ENCODE measurements at regions not wholly inside any gene's neighbourhood (a gene's known extent, or its start where the extent isn't known, plus 50 kb on each side); places are given as distances from the start of the nearest gene placed in this dataset.
"Not testable (repeated sequence)": the region's sequence is repeated elsewhere in the genome, so short reads cannot be mapped to it uniquely, and the experiment has no call there.

- H3K36me3 Mint-ChIP-seq (ENCODE audit: low read depth), result no peaks in the 10 kb centered on the region
- H3K27ac Mint-ChIP-seq, result no peak overlapping the region
- H3K4me3 Mint-ChIP-seq, result no peak overlapping the region
- peaks cover 11% of the 10 kb centered on the region for H3K4me1 Mint-ChIP-seq
- no peak for TF ChIP-seq CTCF (IDR thresholded peaks at IDR 0.05; ENCODE audit: unreplicated experiment in 3 of 3)
- H3K27me3 Mint-ChIP-seq (ENCODE audit: low read depth), result peaks cover 3% of the 10 kb centered on the region
- no peaks in the 10 kb centered on the region for H3K9me3 Mint-ChIP-seq
Measured at GRCh38 chr11:105368711-105369110, 229.1 kb upstream of the CARD18 start.

GRCh38 chr11:105367129-105367528, 227.6 kb upstream of the CARD18 start:
- no peaks in the 10 kb centered on the region for H3K9me3 Mint-ChIP-seq
- no peaks in the 10 kb centered on the region for H3K36me3 Mint-ChIP-seq (ENCODE audit: low read depth)
- H3K4me3 Mint-ChIP-seq, result no peak overlapping the region
- no peak for TF ChIP-seq CTCF (IDR thresholded peaks at IDR 0.05; ENCODE audit: unreplicated experiment in 3 of 3)
- H3K27ac Mint-ChIP-seq, result no peak overlapping the region
- H3K27me3 Mint-ChIP-seq (ENCODE audit: low read depth), result peaks cover 3% of the 10 kb centered on the region
- peaks cover 7% of the 10 kb centered on the region for H3K4me1 Mint-ChIP-seq

GRCh38 chr11:105361651-105362050, 222.1 kb upstream of the CARD18 start:
- no peak overlapping the region for H3K4me3 Mint-ChIP-seq
- no peak for TF ChIP-seq CTCF (IDR thresholded peaks at IDR 0.05; ENCODE audit: unreplicated experiment in 3 of 3)
- no peaks in the 10 kb centered on the region for H3K9me3 Mint-ChIP-seq
- no peaks in the 10 kb centered on the region for H3K27me3 Mint-ChIP-seq (ENCODE audit: low read depth)
- no peaks in the 10 kb centered on the region for H3K36me3 Mint-ChIP-seq (ENCODE audit: low read depth)
- no peak overlapping the region for H3K27ac Mint-ChIP-seq
- H3K4me1 Mint-ChIP-seq, result no peaks in the 10 kb centered on the region

- Mint-ChIP-seq H3K9me3 (no peaks in the 10 kb centered on the region), H3K36me3 (ENCODE audit: low read depth) (no peaks in the 10 kb centered on the region), H3K4me1 (no peaks in the 10 kb centered on the region), H3K27ac (no peak overlapping the region), H3K4me3 (no peak overlapping the region), H3K27me3 (ENCODE audit: low read depth) (no peaks in the 10 kb centered on the region)
- TF ChIP-seq CTCF (IDR thresholded peaks at IDR 0.05; ENCODE audit: unreplicated experiment in 3 of 3), result no peak
Measured at GRCh38 chr11:105357764-105358163, 218.2 kb upstream of the CARD18 start.

GRCh38 chr11:105357146-105357545, 217.6 kb upstream of the CARD18 start:
- no peak for TF ChIP-seq CTCF (IDR thresholded peaks at IDR 0.05; ENCODE audit: unreplicated experiment in 3 of 3)
- H3K4me1 Mint-ChIP-seq, result no peaks in the 10 kb centered on the region
- no peak overlapping the region for H3K27ac Mint-ChIP-seq
- H3K4me3 Mint-ChIP-seq, result no peak overlapping the region
- H3K9me3 Mint-ChIP-seq, result no peaks in the 10 kb centered on the region
- H3K27me3 Mint-ChIP-seq (ENCODE audit: low read depth), result no peaks in the 10 kb centered on the region
- H3K36me3 Mint-ChIP-seq (ENCODE audit: low read depth), result no peaks in the 10 kb centered on the region

- not testable (repeated sequence) for H3K4me3 Mint-ChIP-seq; H3K4me1 Mint-ChIP-seq; H3K36me3 Mint-ChIP-seq (ENCODE audit: low read depth); H3K27me3 Mint-ChIP-seq (ENCODE audit: low read depth); H3K27ac Mint-ChIP-seq
- H3K9me3 Mint-ChIP-seq, result peaks cover 25% of the 10 kb centered on the region
Measured at GRCh38 chr11:105349867-105350266, 210.3 kb upstream of the CARD18 start.

All from nephron (organoid).